MG63 (cell line): ENCODE measurements at regions not wholly inside any gene's neighbourhood (a gene's known extent, or its start where the extent isn't known, plus 50 kb on each side); places are given as distances from the start of the nearest gene placed in this dataset.
"Not testable (repeated sequence)": the region's sequence is repeated elsewhere in the genome, so short reads cannot be mapped to it uniquely, and the experiment has no call there.

Experiments used
- DNase-seq: peaks from one replicate; pipeline ENCODE4 v3.0.0-alpha.2; 2020
- H3K27me3 ChIP-seq: fragments of 250-450 bp; sonication (Bioruptor Pico); 2 replicates; pipeline ENCODE4 v1.5.1; 2020; ENCODE audit warnings: mild to moderate bottlenecking, moderate library complexity
- H3K36me3 ChIP-seq: fragments of 250-450 bp; sonication (Bioruptor Pico); 2 replicates; pipeline ENCODE4 v1.5.1; 2020; ENCODE audit warnings: mild to moderate bottlenecking, moderate library complexity
- H3K4me3 ChIP-seq: fragments of 250-450 bp; sonication (Bioruptor Pico); 2 replicates; pipeline ENCODE4 v1.5.1; 2020; ENCODE audit warnings: mild to moderate bottlenecking, moderate library complexity
- H3K9me3 ChIP-seq: fragments of 250-450 bp; sonication (Bioruptor Pico); 2 replicates; pipeline ENCODE4 v1.5.1; 2020; ENCODE audit warnings: mild to moderate bottlenecking, moderate library complexity

DNA sequence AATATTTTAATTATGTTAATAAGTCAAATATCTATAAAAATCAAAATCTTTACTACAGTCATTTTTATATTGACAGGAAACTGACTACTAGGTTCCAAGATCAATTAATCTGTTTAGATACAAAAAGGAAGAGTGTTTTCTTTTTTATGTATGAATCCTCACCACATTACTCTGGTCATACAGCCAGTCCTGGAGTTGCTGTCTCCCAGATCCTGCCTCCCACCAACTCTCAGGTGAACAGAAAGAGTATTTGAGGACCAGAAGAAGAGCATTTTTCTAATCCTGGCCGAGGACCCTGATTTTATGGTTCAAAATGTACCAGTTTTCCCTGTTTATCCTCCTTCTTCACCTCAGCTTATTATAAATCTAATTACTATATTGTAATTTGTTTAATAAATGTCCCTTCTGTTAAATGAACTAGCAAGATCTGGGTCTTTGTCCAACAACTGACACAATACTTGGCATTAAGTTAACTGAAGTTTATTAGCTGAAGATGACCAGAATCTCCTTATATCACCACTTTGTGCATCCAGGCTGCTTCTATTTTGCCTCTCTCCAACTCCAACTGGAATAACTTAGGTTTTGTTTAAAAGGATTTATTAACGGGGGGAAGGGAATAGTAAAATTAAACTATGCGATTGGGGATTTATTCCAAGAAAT is 224.4 kb upstream of the PCDH7 start:
- no peak for DNase-seq
- Histone ChIP-seq H3K9me3 (no peaks in the 10 kb centered on the region), H3K36me3 (no peaks in the 10 kb centered on the region), H3K27me3 (no peaks in the 10 kb centered on the region), H3K4me3 (no peak overlapping the region)

DNA sequence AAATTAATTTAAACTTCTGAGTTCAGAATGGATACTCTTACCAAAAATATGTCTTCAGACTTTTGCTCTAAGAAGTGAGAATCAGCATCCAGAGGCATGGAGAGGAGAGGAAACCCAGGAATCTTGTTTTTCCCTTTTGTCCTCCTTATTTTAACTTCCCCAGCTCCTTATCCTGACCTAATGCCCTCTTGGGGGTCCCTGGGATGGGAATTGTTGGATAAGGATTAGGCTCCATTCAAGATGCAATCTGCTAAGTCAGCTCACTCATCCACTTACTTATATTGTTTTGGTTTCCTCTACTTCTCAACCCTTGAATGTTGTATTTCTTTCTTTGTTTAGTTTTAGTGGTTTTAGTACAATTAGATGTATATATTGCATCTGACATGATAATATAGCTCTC is 208.4 kb upstream of the PCDH7 start:
- H3K36me3 ChIP-seq: no peaks in the 10 kb centered on the region
- no peaks in the 10 kb centered on the region for H3K27me3 ChIP-seq
- no peaks in the 10 kb centered on the region for H3K9me3 ChIP-seq
- no peak for DNase-seq
- no peak overlapping the region for H3K4me3 ChIP-seq

DNA sequence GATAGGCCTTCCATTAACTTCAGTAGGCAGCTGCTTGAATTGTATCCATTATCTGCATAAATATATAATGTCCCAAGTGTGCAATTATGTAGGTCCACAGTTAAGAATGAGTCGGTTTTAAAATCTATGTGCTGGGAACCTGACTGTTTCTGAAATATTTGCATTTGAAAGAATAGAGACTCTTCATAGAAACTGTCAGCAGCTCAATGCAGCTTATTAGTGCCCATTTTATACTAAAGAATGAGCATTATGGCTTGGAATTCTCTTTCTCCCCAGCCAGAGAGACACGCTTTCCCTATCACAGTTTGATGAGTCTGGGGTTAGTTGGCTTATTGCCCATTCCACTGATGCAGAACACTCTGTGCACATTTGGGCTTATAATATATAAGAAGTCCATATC is 202.0 kb upstream of the PCDH7 start:
- no peaks in the 10 kb centered on the region for H3K9me3 ChIP-seq
- no peaks in the 10 kb centered on the region for H3K27me3 ChIP-seq
- no peaks in the 10 kb centered on the region for H3K36me3 ChIP-seq
- no peak for DNase-seq
- H3K4me3 ChIP-seq: no peak overlapping the region

DNA sequence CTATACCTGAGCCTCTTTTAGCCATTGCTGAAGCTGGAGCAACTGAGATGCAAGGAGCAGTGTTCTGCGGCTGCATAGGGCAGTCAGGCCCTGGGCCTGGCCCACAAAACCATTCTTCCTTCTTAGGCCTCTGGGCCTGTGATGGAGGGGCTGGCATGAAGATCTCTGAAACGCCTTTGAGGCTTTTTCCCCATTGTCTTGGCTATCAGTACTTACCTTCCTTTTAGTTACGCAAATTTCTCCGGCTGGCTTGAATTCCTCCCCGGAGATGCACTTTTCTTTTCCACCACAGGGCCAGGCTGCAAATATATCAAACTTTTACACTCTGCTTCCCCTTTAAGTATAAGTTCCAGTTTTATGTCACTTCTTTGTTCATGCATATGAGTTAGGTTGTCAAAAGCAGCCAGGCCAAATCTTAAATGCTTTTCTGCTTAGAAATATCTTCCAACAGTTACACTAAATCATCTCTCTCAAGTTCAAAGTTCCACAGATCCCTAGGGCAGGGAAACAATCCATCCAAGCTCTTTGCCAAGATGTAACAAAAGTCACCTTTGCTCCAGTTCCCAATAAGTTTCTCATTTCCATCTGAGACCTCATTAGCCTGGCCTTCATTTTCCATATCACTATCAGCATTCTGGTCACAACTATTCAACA is 194.4 kb upstream of the PCDH7 start:
- Histone ChIP-seq H3K36me3 (no peaks in the 10 kb centered on the region), H3K4me3 (no peak overlapping the region), H3K27me3 (no peaks in the 10 kb centered on the region), H3K9me3 (no peaks in the 10 kb centered on the region)
- no peak for DNase-seq

DNA sequence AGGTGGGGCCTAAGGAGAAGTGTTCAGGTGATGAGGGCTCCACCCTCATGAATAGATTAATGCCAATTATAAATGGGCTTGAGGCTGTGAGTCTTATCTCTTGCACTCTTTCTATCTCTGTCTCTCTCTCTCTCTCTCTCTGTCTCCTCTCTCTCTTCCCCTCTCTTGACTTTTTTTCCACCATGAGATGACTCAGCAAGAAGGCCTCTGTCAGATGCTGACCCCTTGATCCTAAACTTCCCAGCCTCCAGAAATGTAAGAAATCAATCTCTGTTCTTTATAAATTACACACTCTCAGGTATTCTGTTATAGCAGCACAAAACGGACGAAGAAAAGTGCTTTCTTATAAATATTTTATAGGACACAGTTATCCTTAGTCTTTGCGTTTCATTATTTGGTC is 184.9 kb upstream of the PCDH7 start:
- H3K9me3 ChIP-seq: no peaks in the 10 kb centered on the region
- no peaks in the 10 kb centered on the region for H3K36me3 ChIP-seq
- H3K27me3 ChIP-seq: no peaks in the 10 kb centered on the region
- no peak for DNase-seq
- no peak overlapping the region for H3K4me3 ChIP-seq

- no peak for DNase-seq
- no peaks in the 10 kb centered on the region for H3K36me3 ChIP-seq
- no peaks in the 10 kb centered on the region for H3K9me3 ChIP-seq
- no peak overlapping the region for H3K4me3 ChIP-seq
- H3K27me3 ChIP-seq: no peaks in the 10 kb centered on the region
Observed at GRCh38 chr4:30536231-30536630, 183.9 kb upstream of the PCDH7 start.

DNA sequence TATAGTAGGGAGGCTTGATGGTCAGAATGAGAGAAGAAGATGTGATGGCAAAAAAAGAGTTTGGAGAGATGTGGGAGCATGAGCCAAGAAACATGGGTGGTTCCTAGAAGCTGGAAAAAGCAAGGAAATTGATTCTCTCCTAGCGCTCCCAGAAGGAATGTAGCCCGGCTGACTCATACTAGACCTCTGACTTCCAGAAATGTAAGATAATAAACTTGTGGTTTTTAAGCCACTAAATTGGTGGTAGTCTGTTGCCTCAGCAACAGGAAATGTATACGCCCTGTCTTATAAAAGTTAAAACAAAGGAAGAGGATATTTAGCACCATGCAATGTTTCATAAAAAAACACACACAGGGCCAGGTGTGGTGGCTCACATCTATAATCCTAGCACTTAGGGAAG is 182.7 kb upstream of the PCDH7 start:
- Histone ChIP-seq H3K27me3 (no peaks in the 10 kb centered on the region), H3K4me3 (no peak overlapping the region), H3K36me3 (no peaks in the 10 kb centered on the region), H3K9me3 (no peaks in the 10 kb centered on the region)
- DNase-seq: peak; percentile 52

DNA sequence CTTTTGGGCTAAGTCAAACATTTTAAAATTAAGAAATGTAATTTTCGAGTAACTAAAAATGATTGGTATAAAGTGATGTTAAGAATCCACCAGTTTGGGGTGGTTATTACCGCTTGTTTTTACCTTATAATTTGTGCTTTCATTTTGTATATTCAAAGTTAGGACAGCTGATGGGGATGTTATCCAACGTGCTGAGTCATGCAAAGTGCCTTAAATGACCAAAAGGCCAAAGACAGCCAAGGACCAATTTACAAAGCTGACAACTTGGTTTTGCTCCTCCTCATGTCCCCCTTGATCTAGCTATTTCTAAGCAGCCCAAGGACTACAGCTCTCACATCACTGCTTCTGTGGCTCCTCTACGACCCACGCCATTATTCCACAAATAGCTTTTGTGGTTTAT is 181.4 kb upstream of the PCDH7 start:
- Histone ChIP-seq H3K36me3 (no peaks in the 10 kb centered on the region), H3K4me3 (no peak overlapping the region), H3K27me3 (no peaks in the 10 kb centered on the region), H3K9me3 (no peaks in the 10 kb centered on the region)
- DNase-seq: no peak

GRCh38 chr4:30543057-30543456 is 177.1 kb upstream of the PCDH7 start:
- DNase-seq: no peak
- no peaks in the 10 kb centered on the region for H3K36me3 ChIP-seq
- H3K4me3 ChIP-seq: no peak overlapping the region
- H3K27me3 ChIP-seq: no peaks in the 10 kb centered on the region
- no peaks in the 10 kb centered on the region for H3K9me3 ChIP-seq

- no peaks in the 10 kb centered on the region for H3K9me3 ChIP-seq
- no peaks in the 10 kb centered on the region for H3K27me3 ChIP-seq
- H3K36me3 ChIP-seq: no peaks in the 10 kb centered on the region
- H3K4me3 ChIP-seq: no peak overlapping the region
- DNase-seq: no peak
Observed at GRCh38 chr4:30553151-30553550, 167.0 kb upstream of the PCDH7 start.

- no peak for DNase-seq
Observed at GRCh38 chr4:30553706-30554105, 166.5 kb upstream of the PCDH7 start.

DNA sequence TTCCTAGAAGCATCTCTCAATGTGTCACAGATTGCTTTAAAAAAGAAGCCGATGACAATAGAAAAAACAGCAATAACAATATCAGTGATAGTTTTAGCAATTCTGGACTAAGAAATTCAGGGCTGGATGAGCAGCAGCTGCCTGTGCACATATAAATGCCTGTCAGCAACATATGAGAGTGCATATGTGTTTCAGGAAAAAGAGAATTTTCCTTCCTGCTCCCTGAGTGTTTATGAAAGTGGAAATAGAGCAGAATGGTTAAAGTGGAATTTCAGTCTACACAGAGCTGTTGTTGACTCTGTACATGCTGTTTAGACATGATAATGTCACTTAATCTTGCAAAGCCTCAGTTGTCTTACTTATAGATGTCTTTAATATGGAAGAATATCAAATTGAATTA is 164.4 kb upstream of the PCDH7 start:
- no peaks in the 10 kb centered on the region for H3K27me3 ChIP-seq
- no peaks in the 10 kb centered on the region for H3K9me3 ChIP-seq
- no peaks in the 10 kb centered on the region for H3K36me3 ChIP-seq
- H3K4me3 ChIP-seq: no peak overlapping the region
- no peak for DNase-seq

More at GRCh38 chr4:30553706-30554105, 166.5 kb upstream of the PCDH7 start:
- Histone ChIP-seq H3K4me3 (no peak overlapping the region), H3K36me3 (no peaks in the 10 kb centered on the region), H3K9me3 (no peaks in the 10 kb centered on the region), H3K27me3 (no peaks in the 10 kb centered on the region)

DNA sequence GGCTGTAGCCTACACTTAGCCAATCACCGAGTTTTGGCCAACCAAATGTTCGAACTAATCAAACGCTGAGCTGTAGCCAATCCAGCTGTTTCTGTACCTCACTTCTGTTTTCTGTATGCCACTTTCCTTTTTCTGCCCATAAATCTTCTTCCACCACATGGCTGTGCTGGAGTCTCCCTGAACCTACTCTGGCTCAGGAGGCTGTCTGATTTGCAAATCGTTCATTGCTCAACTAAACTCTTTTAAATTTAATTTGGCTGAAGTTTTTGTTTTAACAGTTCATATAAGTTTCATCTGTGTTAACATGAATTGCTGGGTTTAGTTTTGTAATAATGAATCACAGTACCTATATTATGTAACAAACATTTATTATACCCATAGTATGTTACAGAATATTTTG is 160.7 kb upstream of the PCDH7 start:
- Histone ChIP-seq H3K36me3 (no peaks in the 10 kb centered on the region), H3K4me3 (no peak overlapping the region), H3K9me3 (no peaks in the 10 kb centered on the region), H3K27me3 (no peaks in the 10 kb centered on the region)
- no peak for DNase-seq

- H3K36me3 ChIP-seq: no peaks in the 10 kb centered on the region
- H3K9me3 ChIP-seq: no peaks in the 10 kb centered on the region
- no peak overlapping the region for H3K4me3 ChIP-seq
- DNase-seq: no peak
- H3K27me3 ChIP-seq: no peaks in the 10 kb centered on the region
Observed at GRCh38 chr4:30586850-30587249, 133.3 kb upstream of the PCDH7 start.

GRCh38 chr4:30589669-30590068 is 130.5 kb upstream of the PCDH7 start:
- H3K4me3 ChIP-seq, H3K27me3 ChIP-seq, H3K9me3 ChIP-seq, DNase-seq, H3K36me3 ChIP-seq: not testable (repeated sequence)

DNA sequence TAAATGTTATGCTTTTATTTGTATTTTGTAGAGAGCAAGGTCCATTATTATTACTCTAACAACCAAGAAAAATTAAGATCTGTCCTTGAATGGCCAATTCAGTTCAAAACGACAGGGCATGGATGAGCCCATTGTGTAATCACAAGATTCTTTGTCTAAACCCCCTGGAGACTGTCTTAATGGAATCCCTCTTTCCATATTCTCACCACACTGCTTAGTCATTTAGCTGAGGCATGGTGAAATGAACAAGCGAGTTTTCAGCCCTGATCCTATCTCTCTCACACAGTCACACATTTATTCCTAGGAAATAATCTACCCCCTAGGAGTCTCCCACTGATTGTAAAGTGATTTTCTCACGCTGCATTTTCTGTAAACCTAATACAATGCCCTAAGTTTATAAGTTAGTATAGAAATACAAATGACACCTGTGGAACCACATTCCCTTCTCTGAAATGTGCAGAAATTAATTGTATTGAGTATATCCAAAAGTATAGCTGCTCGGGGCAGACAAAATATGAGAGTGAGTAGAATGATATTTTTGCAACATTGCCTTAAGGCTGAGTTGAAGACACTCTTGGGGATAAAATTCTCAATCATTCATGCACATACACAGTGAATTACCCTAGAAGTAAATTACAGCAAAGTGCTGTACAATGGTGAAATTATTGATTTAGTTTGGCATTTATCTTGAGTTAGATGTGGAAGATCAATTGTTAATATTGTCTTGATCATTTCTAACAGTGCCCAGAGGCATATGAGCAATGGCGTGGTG is 119.7 kb upstream of the PCDH7 start:
- Histone ChIP-seq H3K36me3 (no peaks in the 10 kb centered on the region), H3K9me3 (no peaks in the 10 kb centered on the region), H3K4me3 (no peak overlapping the region), H3K27me3 (no peaks in the 10 kb centered on the region)
- no peak for DNase-seq

DNA sequence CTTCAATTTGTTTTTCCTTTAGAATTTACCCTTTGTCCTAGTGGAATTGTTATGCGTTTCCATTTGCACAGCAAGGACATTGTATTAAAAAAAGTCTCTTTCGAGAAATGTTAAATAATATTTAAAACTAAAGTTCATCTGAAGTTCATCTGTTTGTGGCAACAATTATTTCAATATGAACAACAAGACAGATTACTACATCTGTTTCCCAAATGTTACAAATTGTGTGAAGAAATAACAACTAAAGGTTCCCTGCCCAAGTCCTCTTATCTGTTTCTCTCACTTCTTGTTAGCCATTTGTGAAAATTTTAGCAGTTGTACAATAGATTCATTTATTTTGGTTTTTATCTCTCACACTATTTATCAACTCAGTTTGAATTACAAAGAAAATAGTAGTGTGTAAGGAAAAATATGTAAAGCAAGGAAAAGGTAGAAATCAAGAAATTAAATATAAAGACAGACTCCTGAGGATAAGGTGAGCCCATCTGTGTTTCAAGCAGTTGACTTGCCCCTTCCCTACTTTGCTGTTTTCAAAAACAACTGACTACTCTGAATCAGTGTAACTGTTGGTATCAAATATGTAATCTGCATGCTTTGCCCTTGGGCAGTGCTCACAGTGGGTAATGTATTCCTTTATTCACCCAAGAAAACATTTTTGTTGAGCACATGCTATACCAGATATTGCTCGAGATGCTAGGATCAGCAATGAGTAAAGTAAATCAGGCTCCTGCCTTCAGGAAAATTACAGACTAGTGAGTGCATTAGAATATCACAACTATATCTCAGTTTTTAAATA is 118.9 kb upstream of the PCDH7 start:
- Histone ChIP-seq H3K27me3 (no peaks in the 10 kb centered on the region), H3K36me3 (no peaks in the 10 kb centered on the region)
- no peak for DNase-seq

More for the DNA sequence above, 118.9 kb upstream of the PCDH7 start:
- H3K9me3 ChIP-seq: no peaks in the 10 kb centered on the region
- H3K4me3 ChIP-seq: no peak overlapping the region
